Calu3 (cell line): ENCODE measurements at regions not wholly inside any gene's neighbourhood (a gene's known extent, or its start where the extent isn't known, plus 50 kb on each side); places are given as distances from the start of the nearest gene placed in this dataset.

ENCODE experiments used
- BruUV-seq: library from RNA; stranded (reverse); fragments of 400-500 nt; replicated peaks from 2 replicates; lab custom pipeline; 2021; lab: Mats Ljungman, UMichigan
- CTCF ChIA-PET: fragments of 300-600 bp; sonication (Branson Sonifier 250); formaldehyde crosslinking; loops from one replicate; lab custom pipeline; 2022; ENCODE audit warnings: antibody characterized with exemption; lab: Charles Lee
- DNase-seq: peaks from one replicate; pipeline ENCODE4 v3.0.0; 2022
- H3K27ac Mint-ChIP-seq: one replicate; pipeline ENCODE4 v1.8.0; 2022; ENCODE audit warnings: mixed read lengths; ENCODE audit not compliant: unreplicated experiment
- H3K27me3 Mint-ChIP-seq: one replicate; pipeline ENCODE4 v1.8.0; 2022; ENCODE audit warnings: mixed read lengths; ENCODE audit not compliant: unreplicated experiment
- H3K36me3 Mint-ChIP-seq: one replicate; pipeline ENCODE4 v1.8.0; 2022; ENCODE audit warnings: mild to moderate bottlenecking, moderate library complexity, mixed read lengths; ENCODE audit not compliant: insufficient read depth, unreplicated experiment
- H3K4me1 Mint-ChIP-seq: one replicate; pipeline ENCODE4 v1.8.0; 2022; ENCODE audit warnings: mild to moderate bottlenecking, low read depth, mixed read lengths; ENCODE audit not compliant: unreplicated experiment
- H3K4me3 Mint-ChIP-seq: one replicate; pipeline ENCODE4 v1.8.0; 2022; ENCODE audit warnings: mild to moderate bottlenecking, low read depth, moderate library complexity, mixed read lengths; ENCODE audit not compliant: unreplicated experiment
- H3K9me3 Mint-ChIP-seq: one replicate; pipeline ENCODE4 v1.8.0; 2022; ENCODE audit warnings: low read depth, mixed read lengths; ENCODE audit not compliant: unreplicated experiment
- intact Hi-C: fragments of 100-400 bp; cut with micrococcal nuclease; formaldehyde crosslinking; loops from one replicate; pipeline ENCODE4 v1.10.0; 2022; ENCODE audit not compliant: unreplicated experiment
- TF ChIP-seq, protein P1 (sequence below): fragments of 200-600 bp; IDR thresholded peaks from one replicate; pipeline ENCODE4 v1.8.0; 2022; ENCODE audit warnings: antibody characterized with exemption; ENCODE audit not compliant: unreplicated experiment

DNA sequence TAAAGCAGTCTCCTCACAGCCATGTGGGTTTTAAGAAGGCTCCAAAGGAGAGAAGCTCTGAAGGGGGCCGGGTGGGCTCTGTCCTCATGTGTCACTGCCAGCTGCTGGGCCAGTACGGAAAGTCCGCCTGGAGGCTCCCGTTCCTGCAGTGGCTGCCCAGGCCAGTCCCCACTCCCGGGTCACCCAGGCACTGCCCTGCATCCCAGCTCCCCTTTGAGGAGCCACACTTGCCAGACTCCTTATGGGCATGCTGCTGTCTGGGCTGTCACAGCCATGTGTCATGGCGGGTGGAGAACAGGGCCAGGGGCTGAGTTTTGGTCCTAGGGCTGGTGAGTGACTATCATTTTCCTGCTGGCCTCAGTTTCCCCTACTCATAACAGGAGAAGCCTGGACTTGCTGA is 79.4 kb upstream of the ACTRT2 start:
- Mint-ChIP-seq H3K27ac (no peak overlapping the region), H3K4me3 (no peak overlapping the region), H3K36me3 (no peaks in the 10 kb centered on the region), H3K4me1 (no peaks in the 10 kb centered on the region), H3K27me3 (peaks cover 20% of the 10 kb centered on the region), H3K9me3 (peaks cover 3% of the 10 kb centered on the region)
- CTCF ChIA-PET = no interaction called here
- intact Hi-C loops = no loop called here
- TF ChIP-seq, protein P1, sequence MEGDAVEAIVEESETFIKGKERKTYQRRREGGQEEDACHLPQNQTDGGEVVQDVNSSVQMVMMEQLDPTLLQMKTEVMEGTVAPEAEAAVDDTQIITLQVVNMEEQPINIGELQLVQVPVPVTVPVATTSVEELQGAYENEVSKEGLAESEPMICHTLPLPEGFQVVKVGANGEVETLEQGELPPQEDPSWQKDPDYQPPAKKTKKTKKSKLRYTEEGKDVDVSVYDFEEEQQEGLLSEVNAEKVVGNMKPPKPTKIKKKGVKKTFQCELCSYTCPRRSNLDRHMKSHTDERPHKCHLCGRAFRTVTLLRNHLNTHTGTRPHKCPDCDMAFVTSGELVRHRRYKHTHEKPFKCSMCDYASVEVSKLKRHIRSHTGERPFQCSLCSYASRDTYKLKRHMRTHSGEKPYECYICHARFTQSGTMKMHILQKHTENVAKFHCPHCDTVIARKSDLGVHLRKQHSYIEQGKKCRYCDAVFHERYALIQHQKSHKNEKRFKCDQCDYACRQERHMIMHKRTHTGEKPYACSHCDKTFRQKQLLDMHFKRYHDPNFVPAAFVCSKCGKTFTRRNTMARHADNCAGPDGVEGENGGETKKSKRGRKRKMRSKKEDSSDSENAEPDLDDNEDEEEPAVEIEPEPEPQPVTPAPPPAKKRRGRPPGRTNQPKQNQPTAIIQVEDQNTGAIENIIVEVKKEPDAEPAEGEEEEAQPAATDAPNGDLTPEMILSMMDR = no peak
- BruUV-seq = no TSS peak
- no peak for DNase-seq

DNA sequence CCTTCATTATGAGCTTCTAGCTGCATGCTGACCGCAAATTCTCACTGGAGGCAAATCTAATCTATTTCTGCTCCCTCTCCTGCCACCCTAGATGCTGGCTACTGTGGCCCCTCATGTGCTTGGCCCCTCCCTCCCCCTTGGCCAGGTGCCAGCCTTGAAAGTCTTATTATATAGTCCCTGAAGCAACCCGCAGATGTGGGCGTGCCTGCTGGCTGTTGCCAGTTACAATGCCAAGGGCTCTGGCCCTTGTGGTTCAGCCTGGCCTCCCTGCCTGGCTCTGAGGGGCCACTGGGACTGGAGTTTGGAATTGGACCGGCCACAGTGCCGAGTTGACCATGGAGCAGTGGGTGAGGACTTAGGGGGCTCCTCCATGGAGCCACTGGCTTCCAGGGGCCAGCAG is 78.9 kb upstream of the ACTRT2 start:
- H3K4me1 Mint-ChIP-seq = no peaks in the 10 kb centered on the region
- H3K36me3 Mint-ChIP-seq = no peaks in the 10 kb centered on the region
- H3K27ac Mint-ChIP-seq = no peak overlapping the region
- peaks cover 3% of the 10 kb centered on the region for H3K9me3 Mint-ChIP-seq
- TF ChIP-seq, protein P1 = no peak
- no peak overlapping the region for H3K4me3 Mint-ChIP-seq
- no TSS peak for BruUV-seq
- intact Hi-C loops = no loop called here
- DNase-seq = no peak
- CTCF ChIA-PET = no interaction called here
- peaks cover 25% of the 10 kb centered on the region for H3K27me3 Mint-ChIP-seq

DNA sequence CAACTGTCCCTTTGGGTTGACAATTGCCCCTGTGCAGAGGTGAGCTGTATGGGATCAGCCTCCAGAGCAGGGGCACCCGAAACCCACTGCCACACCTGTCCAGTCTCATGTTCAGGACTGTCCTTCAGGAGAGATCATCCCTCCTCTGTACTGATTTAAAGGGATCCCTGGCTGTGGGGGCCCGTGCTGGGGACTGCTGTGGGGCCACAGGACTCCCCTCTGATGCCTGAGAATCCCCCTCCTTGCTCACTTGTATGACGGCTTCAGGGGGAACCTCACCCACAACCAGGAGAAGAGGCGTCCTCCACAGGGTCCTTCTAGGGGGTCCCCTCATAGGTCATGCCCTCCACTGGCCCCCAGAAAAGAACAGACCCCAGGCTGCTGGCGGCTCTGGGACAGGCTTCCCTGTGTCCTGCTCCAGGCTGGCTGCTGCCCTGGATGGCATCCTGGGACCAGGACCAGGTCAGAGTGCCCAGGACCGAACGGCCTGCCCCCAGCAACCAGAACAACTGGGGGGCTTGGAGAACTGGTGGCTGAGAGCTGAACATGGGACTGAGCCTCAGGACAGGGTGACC is 77.5 kb upstream of the ACTRT2 start:
- Mint-ChIP-seq H3K36me3 (no peaks in the 10 kb centered on the region), H3K27me3 (peaks cover 36% of the 10 kb centered on the region), H3K27ac (no peak overlapping the region), H3K4me1 (no peaks in the 10 kb centered on the region), H3K9me3 (no peaks in the 10 kb centered on the region), H3K4me3 (no peak overlapping the region)
- intact Hi-C loops = no loop called here
- TF ChIP-seq, protein P1 = no peak
- CTCF ChIA-PET = no interaction called here
- BruUV-seq = no TSS peak
- no peak for DNase-seq

- Mint-ChIP-seq H3K27ac (no peak overlapping the region), H3K4me3 (no peak overlapping the region), H3K36me3 (no peaks in the 10 kb centered on the region), H3K27me3 (peaks cover 36% of the 10 kb centered on the region), H3K4me1 (no peaks in the 10 kb centered on the region), H3K9me3 (no peaks in the 10 kb centered on the region)
- CTCF ChIA-PET = no interaction called here
- DNase-seq = no peak
- intact Hi-C loops = no loop called here
- no TSS peak for BruUV-seq
- TF ChIP-seq, protein P1 = no peak
Measured at GRCh38 chr1:2944705-2945104, 76.6 kb upstream of the ACTRT2 start.
